ENCODE measurements at regions not wholly inside any gene's neighbourhood (a gene's known extent, or its start where the extent isn't known, plus 50 kb on each side); places are given as distances from the start of the nearest gene placed in this dataset.
"Not testable (repeated sequence)": the region's sequence is repeated elsewhere in the genome, so short reads cannot be mapped to it uniquely, and the experiment has no call there.

DNA sequence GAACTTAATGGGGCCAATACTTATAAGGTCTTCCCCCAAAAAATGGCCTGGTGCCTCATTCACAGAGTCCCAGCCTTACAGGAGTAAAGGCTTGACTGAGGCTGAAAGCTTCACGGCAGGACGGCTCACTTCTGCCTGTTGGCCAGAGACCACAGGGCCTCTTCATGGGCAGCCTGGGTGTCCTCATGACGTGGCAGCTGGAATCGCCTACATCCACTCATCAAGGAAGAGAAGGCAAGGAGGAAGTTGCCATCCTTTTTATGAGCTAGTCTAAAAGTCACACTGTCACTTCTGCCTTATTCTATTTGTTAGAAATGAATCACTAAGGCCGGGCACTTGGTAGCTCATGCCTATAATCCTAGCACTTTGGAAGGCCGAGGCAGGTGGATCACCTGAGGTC, 89.3 kb upstream of the DGKG start:
- H3K18ac ChIP-seq (ENCODE audit: low read length), result no peak overlapping the region
- H2BK120ac ChIP-seq (ENCODE audit: insufficient read depth, low read length, poor library complexity), result no peak overlapping the region
- H2BK5ac ChIP-seq (ENCODE audit: low read depth, low read length, poor library complexity), result no peak overlapping the region
- H3K4me1 ChIP-seq (ENCODE audit: control insufficient read depth in 1 of 2, insufficient read depth in 2 of 2, low read length in 2 of 2), result no peaks in the 10 kb centered on the region
- no peaks in the 10 kb centered on the region for H3K36me3 ChIP-seq (ENCODE audit: control insufficient read depth in 1 of 2, insufficient read depth in 2 of 2, low read length in 2 of 2)
- H3K79me1 ChIP-seq (ENCODE audit: low read length), result no peaks in the 10 kb centered on the region
- no CpG with 5 or more reads among the region's 6 CpGs for WGBS (ENCODE audit: extremely low coverage, insufficient coverage, insufficient read length)
- H3K9me3 ChIP-seq (ENCODE audit: insufficient read depth, low read depth, low read length), result peaks cover 1% of the 10 kb centered on the region
- DNase-seq, result no peak
- no peak overlapping the region for H3K23ac ChIP-seq (ENCODE audit: low read length)
- no peak overlapping the region for H3K4me3 ChIP-seq (ENCODE audit: low read depth, low read length)
- no peaks in the 10 kb centered on the region for H3K27me3 ChIP-seq (ENCODE audit: insufficient read depth, low read length)
- no peak overlapping the region for H4K8ac ChIP-seq (ENCODE audit: low read depth, low read length)
- H2BK12ac ChIP-seq (ENCODE audit: low read length), result no peak overlapping the region
- H3K79me2 ChIP-seq (ENCODE audit: control insufficient read depth, insufficient read depth, low read length, poor library complexity), result no peaks in the 10 kb centered on the region
- no peak overlapping the region for H4K91ac ChIP-seq (ENCODE audit: low read depth, low read length)
- no peak overlapping the region for H2AFZ ChIP-seq (ENCODE audit: insufficient read depth, low read length, poor library complexity)
- H3K4me2 ChIP-seq (ENCODE audit: low read length), result no peak overlapping the region
- no peak overlapping the region for H4K12ac ChIP-seq (ENCODE audit: low read depth, low read length)
- H2AK5ac ChIP-seq (ENCODE audit: low read length), result no peak overlapping the region
- no peak overlapping the region for H3K4ac ChIP-seq (ENCODE audit: low read depth, low read length)
- no peak overlapping the region for H3K27ac ChIP-seq (ENCODE audit: low read depth, low read length)
- H3K14ac ChIP-seq (ENCODE audit: low read length), result no peak overlapping the region
- H3K9ac ChIP-seq (ENCODE audit: low read length), result peak overlapping the region; percentile 74

DNA sequence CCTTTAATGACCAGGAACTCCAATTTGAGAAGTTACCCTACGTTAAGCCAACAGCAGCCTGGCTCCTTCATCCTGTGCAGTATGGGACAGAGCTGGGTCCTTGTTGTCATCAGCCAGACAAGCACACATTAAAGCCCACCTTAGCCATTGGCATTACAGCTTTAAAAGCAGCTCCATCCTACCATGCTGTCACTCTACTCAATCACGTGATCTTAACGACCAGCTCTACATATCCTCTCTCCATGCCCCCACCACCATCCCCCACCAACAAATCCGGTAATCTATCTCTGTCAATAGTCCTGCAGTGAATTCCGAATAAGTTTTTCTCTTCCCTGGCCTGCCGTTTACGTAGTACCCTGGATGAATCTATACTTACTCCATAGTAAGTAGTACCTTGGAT, 82.9 kb upstream of the DGKG start:
- H3K4me1 ChIP-seq (ENCODE audit: control insufficient read depth in 1 of 2, insufficient read depth in 2 of 2, low read length in 2 of 2), result no peaks in the 10 kb centered on the region
- H2BK120ac ChIP-seq (ENCODE audit: insufficient read depth, low read length, poor library complexity), result no peak overlapping the region
- no peak overlapping the region for H3K4me3 ChIP-seq (ENCODE audit: low read depth, low read length)
- no peak overlapping the region for H2BK5ac ChIP-seq (ENCODE audit: low read depth, low read length, poor library complexity)
- no peaks in the 10 kb centered on the region for H3K79me1 ChIP-seq (ENCODE audit: low read length)
- no peak overlapping the region for H2AFZ ChIP-seq (ENCODE audit: insufficient read depth, low read length, poor library complexity)
- no peak overlapping the region for H3K23ac ChIP-seq (ENCODE audit: low read length)
- no peak overlapping the region for H2AK5ac ChIP-seq (ENCODE audit: low read length)
- no CpG with 5 or more reads among the region's 7 CpGs for WGBS (ENCODE audit: extremely low coverage, insufficient coverage, insufficient read length)
- H3K27ac ChIP-seq (ENCODE audit: low read depth, low read length), result no peak overlapping the region
- no peak overlapping the region for H3K18ac ChIP-seq (ENCODE audit: low read length)
- H3K9me3 ChIP-seq (ENCODE audit: insufficient read depth, low read depth, low read length), result peaks cover 2% of the 10 kb centered on the region
- H4K91ac ChIP-seq (ENCODE audit: low read depth, low read length), result no peak overlapping the region
- no peak overlapping the region for H3K4ac ChIP-seq (ENCODE audit: low read depth, low read length)
- no peak overlapping the region for H3K14ac ChIP-seq (ENCODE audit: low read length)
- no peaks in the 10 kb centered on the region for H3K79me2 ChIP-seq (ENCODE audit: control insufficient read depth, insufficient read depth, low read length, poor library complexity)
- no peak for DNase-seq
- no peak overlapping the region for H2BK12ac ChIP-seq (ENCODE audit: low read length)
- no peaks in the 10 kb centered on the region for H3K36me3 ChIP-seq (ENCODE audit: control insufficient read depth in 1 of 2, insufficient read depth in 2 of 2, low read length in 2 of 2)
- no peaks in the 10 kb centered on the region for H3K27me3 ChIP-seq (ENCODE audit: insufficient read depth, low read length)
- H3K9ac ChIP-seq (ENCODE audit: low read length), result no peak overlapping the region
- H4K12ac ChIP-seq (ENCODE audit: low read depth, low read length), result no peak overlapping the region
- no peak overlapping the region for H4K8ac ChIP-seq (ENCODE audit: low read depth, low read length)
- H3K4me2 ChIP-seq (ENCODE audit: low read length), result no peak overlapping the region

DNA sequence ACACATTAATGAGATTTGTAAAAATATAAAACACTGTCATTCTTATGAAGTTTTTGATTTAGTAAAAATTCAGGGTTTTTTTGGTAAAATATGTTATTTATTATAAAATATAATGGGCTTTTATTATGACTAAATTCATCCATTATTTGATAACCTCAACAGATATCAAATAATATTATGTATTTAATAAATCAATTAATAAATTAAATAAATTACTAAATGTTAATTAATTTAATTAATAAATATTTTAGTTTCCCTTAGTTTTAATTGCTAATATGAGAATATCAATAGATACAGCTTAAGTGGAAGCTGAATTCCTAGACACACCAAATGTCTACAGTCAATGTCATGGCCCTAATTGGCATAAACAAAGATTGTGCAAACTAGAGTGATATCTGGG, 82.3 kb upstream of the DGKG start:
- Histone ChIP-seq H2BK12ac (ENCODE audit: low read length) (no peak overlapping the region), H3K4ac (ENCODE audit: low read depth, low read length) (no peak overlapping the region), H3K36me3 (ENCODE audit: control insufficient read depth in 1 of 2, insufficient read depth in 2 of 2, low read length in 2 of 2) (no peaks in the 10 kb centered on the region), H3K27me3 (ENCODE audit: insufficient read depth, low read length) (no peaks in the 10 kb centered on the region), H3K18ac (ENCODE audit: low read length) (no peak overlapping the region), H3K4me2 (ENCODE audit: low read length) (no peak overlapping the region), H4K8ac (ENCODE audit: low read depth, low read length) (no peak overlapping the region), H2AFZ (ENCODE audit: insufficient read depth, low read length, poor library complexity) (no peak overlapping the region), H2BK120ac (ENCODE audit: insufficient read depth, low read length, poor library complexity) (no peak overlapping the region), H2BK5ac (ENCODE audit: low read depth, low read length, poor library complexity) (no peak overlapping the region), H3K4me3 (ENCODE audit: low read depth, low read length) (no peak overlapping the region), H3K9me3 (ENCODE audit: insufficient read depth, low read depth, low read length) (peaks cover 2% of the 10 kb centered on the region), H3K79me1 (ENCODE audit: low read length) (no peaks in the 10 kb centered on the region), H4K91ac (ENCODE audit: low read depth, low read length) (no peak overlapping the region), H3K4me1 (ENCODE audit: control insufficient read depth in 1 of 2, insufficient read depth in 2 of 2, low read length in 2 of 2) (no peaks in the 10 kb centered on the region), H3K23ac (ENCODE audit: low read length) (no peak overlapping the region), H3K14ac (ENCODE audit: low read length) (no peak overlapping the region), H3K9ac (ENCODE audit: low read length) (no peak overlapping the region), H2AK5ac (ENCODE audit: low read length) (no peak overlapping the region), H3K27ac (ENCODE audit: low read depth, low read length) (no peak overlapping the region), H3K79me2 (ENCODE audit: control insufficient read depth, insufficient read depth, low read length, poor library complexity) (no peaks in the 10 kb centered on the region), H4K12ac (ENCODE audit: low read depth, low read length) (no peak overlapping the region)
- DNase-seq, result no peak

DNA sequence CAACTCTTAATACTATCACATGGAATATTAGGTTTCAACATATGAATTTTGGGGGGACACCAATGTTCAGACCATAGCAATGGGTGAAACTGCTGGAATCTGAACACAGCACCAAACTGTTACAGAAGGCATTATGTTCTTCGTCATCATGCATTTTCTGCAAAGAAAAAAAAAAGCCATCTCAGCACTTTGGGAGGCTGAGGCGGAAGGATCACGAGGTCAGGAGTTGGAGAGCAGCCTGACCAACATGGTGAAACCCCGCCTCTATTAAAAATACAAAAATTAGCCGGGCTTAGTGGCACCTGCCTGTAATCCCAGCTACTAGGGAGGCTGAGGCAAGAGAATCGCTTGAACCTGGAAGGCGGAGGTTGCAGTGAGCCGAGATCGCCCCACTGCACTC, 80.9 kb upstream of the DGKG start:
- not testable (repeated sequence) for H2BK120ac ChIP-seq (ENCODE audit: insufficient read depth, low read length, poor library complexity); H3K36me3 ChIP-seq (ENCODE audit: control insufficient read depth in 1 of 2, insufficient read depth in 2 of 2, low read length in 2 of 2); H2AFZ ChIP-seq (ENCODE audit: insufficient read depth, low read length, poor library complexity); H2BK12ac ChIP-seq (ENCODE audit: low read length); H3K4me3 ChIP-seq (ENCODE audit: low read depth, low read length); H3K27me3 ChIP-seq (ENCODE audit: insufficient read depth, low read length); H3K14ac ChIP-seq (ENCODE audit: low read length); H3K79me1 ChIP-seq (ENCODE audit: low read length); H3K4ac ChIP-seq (ENCODE audit: low read depth, low read length); H2BK5ac ChIP-seq (ENCODE audit: low read depth, low read length, poor library complexity); H3K9me3 ChIP-seq (ENCODE audit: insufficient read depth, low read depth, low read length); H4K91ac ChIP-seq (ENCODE audit: low read depth, low read length); H3K27ac ChIP-seq (ENCODE audit: low read depth, low read length); H3K9ac ChIP-seq (ENCODE audit: low read length); H3K18ac ChIP-seq (ENCODE audit: low read length); H4K8ac ChIP-seq (ENCODE audit: low read depth, low read length); H3K79me2 ChIP-seq (ENCODE audit: control insufficient read depth, insufficient read depth, low read length, poor library complexity); H3K4me2 ChIP-seq (ENCODE audit: low read length); H3K23ac ChIP-seq (ENCODE audit: low read length); H3K4me1 ChIP-seq (ENCODE audit: control insufficient read depth in 1 of 2, insufficient read depth in 2 of 2, low read length in 2 of 2); H4K12ac ChIP-seq (ENCODE audit: low read depth, low read length); H2AK5ac ChIP-seq (ENCODE audit: low read length); DNase-seq
- WGBS (ENCODE audit: extremely low coverage, insufficient coverage, insufficient read length), result no CpG with 5 or more reads among the region's 9 CpGs

DNA sequence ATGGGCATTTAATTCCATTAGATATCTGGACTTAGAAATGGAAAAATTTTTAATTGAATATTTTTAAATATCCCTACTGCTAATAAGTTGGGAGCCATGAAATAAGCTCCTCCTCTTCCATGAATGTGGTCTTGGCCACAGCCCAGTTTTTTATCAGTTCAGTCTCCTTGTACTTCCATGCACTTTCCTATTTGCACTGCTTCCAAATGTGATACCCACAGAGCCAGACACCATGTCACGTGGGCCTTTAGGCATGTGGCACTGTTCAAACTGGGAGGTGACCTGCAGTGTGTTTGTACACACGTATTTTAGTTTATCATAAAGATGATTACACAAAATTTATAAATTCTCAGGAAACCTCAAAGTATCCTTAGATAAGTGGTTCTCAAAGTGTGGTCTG, 80.1 kb upstream of the DGKG start:
- no peak overlapping the region for H3K27ac ChIP-seq (ENCODE audit: low read depth, low read length)
- no peak overlapping the region for H2BK120ac ChIP-seq (ENCODE audit: insufficient read depth, low read length, poor library complexity)
- no peak overlapping the region for H2BK5ac ChIP-seq (ENCODE audit: low read depth, low read length, poor library complexity)
- no peak overlapping the region for H3K4ac ChIP-seq (ENCODE audit: low read depth, low read length)
- no peak for DNase-seq
- no peaks in the 10 kb centered on the region for H3K79me1 ChIP-seq (ENCODE audit: low read length)
- H3K79me2 ChIP-seq (ENCODE audit: control insufficient read depth, insufficient read depth, low read length, poor library complexity), result no peaks in the 10 kb centered on the region
- H3K23ac ChIP-seq (ENCODE audit: low read length), result no peak overlapping the region
- H3K9ac ChIP-seq (ENCODE audit: low read length), result no peak overlapping the region
- WGBS (ENCODE audit: extremely low coverage, insufficient coverage, insufficient read length), result no CpG with 5 or more reads among the region's 2 CpGs
- H3K27me3 ChIP-seq (ENCODE audit: insufficient read depth, low read length), result no peaks in the 10 kb centered on the region
- H4K91ac ChIP-seq (ENCODE audit: low read depth, low read length), result no peak overlapping the region
- H2AK5ac ChIP-seq (ENCODE audit: low read length), result no peak overlapping the region
- H2BK12ac ChIP-seq (ENCODE audit: low read length), result no peak overlapping the region
- H2AFZ ChIP-seq (ENCODE audit: insufficient read depth, low read length, poor library complexity), result no peak overlapping the region
- no peak overlapping the region for H3K14ac ChIP-seq (ENCODE audit: low read length)
- no peaks in the 10 kb centered on the region for H3K4me1 ChIP-seq (ENCODE audit: control insufficient read depth in 1 of 2, insufficient read depth in 2 of 2, low read length in 2 of 2)
- H3K18ac ChIP-seq (ENCODE audit: low read length), result no peak overlapping the region
- peaks cover 2% of the 10 kb centered on the region for H3K9me3 ChIP-seq (ENCODE audit: insufficient read depth, low read depth, low read length)
- H4K8ac ChIP-seq (ENCODE audit: low read depth, low read length), result no peak overlapping the region
- no peak overlapping the region for H3K4me3 ChIP-seq (ENCODE audit: low read depth, low read length)
- H3K36me3 ChIP-seq (ENCODE audit: control insufficient read depth in 1 of 2, insufficient read depth in 2 of 2, low read length in 2 of 2), result no peaks in the 10 kb centered on the region
- H3K4me2 ChIP-seq (ENCODE audit: low read length), result no peak overlapping the region
- H4K12ac ChIP-seq (ENCODE audit: low read depth, low read length), result no peak overlapping the region

Data from trophoblast cell (in vitro differentiated cells and primary cell).